HTR-8/SVneo (cell line): ENCODE measurements at regions not wholly inside any gene's neighbourhood (a gene's known extent, or its start where the extent isn't known, plus 50 kb on each side); places are given as distances from the start of the nearest gene placed in this dataset.

Source experiments
- DNase-seq: peaks from one replicate; pipeline ENCODE4 v3.0.0; 2011; ENCODE audit warnings: low spot score, mixed read lengths; ENCODE audit not compliant: insufficient read length
- FAIRE-seq: peaks from 2 replicates; lab custom pipeline; 2011; peaks lifted over from hg19 to GRCh38; lab: Jason Lieb, UNC

- FAIRE-seq (no peak), DNase-seq (no peak)
These were observed 57.8 kb upstream of the RPS6KA2 start for GRCh38 chr6:166684866-166685265.

GRCh38 chr6:166684170-166684569 is 57.1 kb upstream of the RPS6KA2 start:
- FAIRE-seq (no peak), DNase-seq (no peak)

GRCh38 chr6:166683477-166683876 is 56.4 kb upstream of the RPS6KA2 start:
- FAIRE-seq = no peak
- DNase-seq = no peak

- no peak for DNase-seq
- FAIRE-seq = no peak
These were observed 52.5 kb upstream of the RPS6KA2 start for GRCh38 chr6:166679566-166679965.

- DNase-seq = no peak
- no peak for FAIRE-seq
These were observed 51.4 kb upstream of the RPS6KA2 start for GRCh38 chr6:166678426-166678825.

- no peak for FAIRE-seq
- no peak for DNase-seq
These were observed 50.9 kb upstream of the RPS6KA2 start for GRCh38 chr6:166677941-166678340.
